OCI-LY7 (cell line): ENCODE measurements at regions not wholly inside any gene's neighbourhood (a gene's known extent, or its start where the extent isn't known, plus 50 kb on each side); places are given as distances from the start of the nearest gene placed in this dataset.

Experiments
- BruUV-seq: library from RNA; stranded (reverse); fragments of 400-500 nt; replicated peaks from 2 replicates; lab custom pipeline; 2021; lab: Mats Ljungman, UMichigan
- CTCF ChIA-PET: fragments of 300-600 bp; sonication (Branson Sonifier 250); formaldehyde crosslinking; loops from one replicate; lab custom pipeline; 2022; ENCODE audit warnings: antibody characterized with exemption; ENCODE audit not compliant: unreplicated experiment; lab: Charles Lee
- POLR2A ChIA-PET: fragments of 300-600 bp; sonication (Branson Sonifier 250); formaldehyde crosslinking; loops from one replicate; lab custom pipeline; 2022; ENCODE audit warnings: antibody characterized with exemption; lab: Charles Lee
- DNase-seq: peaks from one replicate; pipeline ENCODE4 v3.0.0-alpha.2; 2015; ENCODE audit warnings: low spot score
- H2AFZ ChIP-seq: fragments of 200-600 bp; sonication (generic), shearing (Covaris generic); 2 replicates; pipeline ENCODE4 v1.6.1; 2014; ENCODE audit warnings: mild to moderate bottlenecking, antibody characterized with exemption, low read length, moderate library complexity
- H3K27ac ChIP-seq: fragments of 200-600 bp; sonication (generic); 2 replicates; pipeline ENCODE4 v1.5.1; 2014; ENCODE audit warnings: mixed run types, low read depth, mild to moderate bottlenecking, moderate library complexity, low read length, inconsistent platforms; ENCODE audit not compliant: poor library complexity, severe bottlenecking
- H3K36me3 ChIP-seq: fragments of 200-600 bp; sonication (generic); 2 replicates; pipeline ENCODE4 v1.6.1; 2014; ENCODE audit warnings: mild to moderate bottlenecking, antibody characterized with exemption, low read length, moderate library complexity, mixed read lengths; ENCODE audit not compliant: insufficient read depth
- H3K4me1 ChIP-seq: fragments of 200-600 bp; sonication (generic); 2 replicates; pipeline ENCODE4 v1.5.1; 2014; ENCODE audit warnings: mild to moderate bottlenecking, low read length; ENCODE audit not compliant: insufficient read depth, poor library complexity, severe bottlenecking
- H3K4me2 ChIP-seq: fragments of 200-600 bp; sonication (generic); 2 replicates; pipeline ENCODE4 v1.6.1; 2014; ENCODE audit warnings: mild to moderate bottlenecking, low read length
- H3K4me3 ChIP-seq: fragments of 200-600 bp; sonication (generic); 2 replicates; pipeline ENCODE4 v1.5.1; 2014; ENCODE audit warnings: mild to moderate bottlenecking, low read depth, low read length; ENCODE audit not compliant: poor library complexity, severe bottlenecking
- H3K79me2 ChIP-seq: fragments of 200-600 bp; sonication (generic); 2 replicates; pipeline ENCODE4 v1.6.1; 2016; ENCODE audit warnings: low read depth, mild to moderate bottlenecking, low read length, moderate library complexity, mixed read lengths; ENCODE audit not compliant: insufficient read depth
- H3K9me2 ChIP-seq: fragments of 200-600 bp; sonication (generic); 2 replicates; pipeline ENCODE4 v1.6.1; 2016; ENCODE audit warnings: mild to moderate bottlenecking, low read length, mixed read lengths; ENCODE audit not compliant: insufficient read depth
- H3K9me3 ChIP-seq: fragments of 200-600 bp; sonication (generic); 2 replicates; pipeline ENCODE4 v1.6.1; 2014; ENCODE audit warnings: mild to moderate bottlenecking, mixed run types, low read length, mixed read lengths
- H4K20me1 ChIP-seq: fragments of 200-600 bp; sonication (generic); 2 replicates; pipeline ENCODE4 v1.6.1; 2014; ENCODE audit warnings: mild to moderate bottlenecking, antibody characterized with exemption, low read length, moderate library complexity, mixed read lengths; ENCODE audit not compliant: insufficient read depth
- CTCF ChIP-seq: fragments of 200-600 bp; sonication (generic); conservative IDR thresholded peaks from 2 replicates; pipeline ENCODE4 v1.5.1; 2014; ENCODE audit warnings: mild to moderate bottlenecking, antibody characterized with exemption, low read length, moderate library complexity, mixed read lengths
- EZH2phosphoT487 ChIP-seq: fragments of 200-600 bp; sonication (generic); IDR thresholded peaks from 2 replicates; pipeline ENCODE4 v1.6.1; 2018; ENCODE audit warnings: low read depth, borderline replicate concordance, mild to moderate bottlenecking, mixed run types, antibody characterized with exemption, low read length, moderate library complexity, mixed read lengths
- intact Hi-C: fragments of 100-400 bp; cut with micrococcal nuclease; formaldehyde crosslinking; loops from one replicate; pipeline ENCODE4 v1.10.0; 2022; ENCODE audit not compliant: unreplicated experiment

DNA sequence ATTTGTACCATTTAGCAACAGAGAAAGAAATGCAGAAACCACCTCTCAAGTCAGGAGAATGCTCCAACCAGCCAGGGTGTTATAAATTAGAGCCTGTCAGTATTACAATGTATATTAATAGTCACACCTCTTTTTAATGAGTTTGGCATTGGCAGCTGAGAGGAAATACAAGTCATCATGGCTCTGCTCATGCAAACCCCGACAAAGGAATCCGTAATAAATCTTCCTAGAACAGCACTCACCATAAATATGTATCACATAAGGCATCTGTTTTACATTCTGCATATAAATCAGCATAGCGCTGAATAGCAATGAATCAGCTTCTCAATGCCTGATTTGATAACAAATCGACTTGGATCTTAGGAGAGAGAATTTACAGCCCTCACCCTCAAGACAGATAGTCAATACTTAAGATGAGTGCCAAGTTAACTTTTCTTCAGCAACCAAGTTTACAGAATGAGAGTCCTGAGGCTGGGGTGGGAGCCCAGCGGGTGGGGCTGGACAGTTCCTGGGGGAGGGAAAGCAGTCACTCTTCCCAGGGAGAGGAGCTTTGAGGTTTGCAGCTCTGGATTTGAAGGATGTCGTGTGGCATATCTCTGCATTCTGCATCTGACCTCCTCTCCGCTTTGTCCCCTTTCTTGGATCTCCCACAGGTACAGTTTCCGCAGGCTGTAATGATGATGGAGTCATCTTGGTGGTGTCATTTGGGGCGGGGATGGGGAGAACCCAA is 1034.4 kb upstream of the NR2F2 start:
- Histone ChIP-seq H3K4me2 (no peak overlapping the region), H3K36me3 (no peaks in the 10 kb centered on the region), H3K4me1 (no peaks in the 10 kb centered on the region), H3K4me3 (no peak overlapping the region), H3K79me2 (no peaks in the 10 kb centered on the region), H3K27ac (no peak overlapping the region), H4K20me1 (no peaks in the 10 kb centered on the region), H3K9me3 (no peaks in the 10 kb centered on the region), H3K9me2 (no peaks in the 10 kb centered on the region), H2AFZ (no peak overlapping the region)
- DNase-seq = no peak
- TF ChIP-seq CTCF (no peak), EZH2phosphoT487 (no peak)
- BruUV-seq = no TSS peak
- ChIA-PET POLR2A (no interaction called here), CTCF (no interaction called here)
- intact Hi-C loops = loop anchor here (10.0 kb wide), 1 partner anchor 621 kb away; no protein-coding TSS in a partner anchor

DNA sequence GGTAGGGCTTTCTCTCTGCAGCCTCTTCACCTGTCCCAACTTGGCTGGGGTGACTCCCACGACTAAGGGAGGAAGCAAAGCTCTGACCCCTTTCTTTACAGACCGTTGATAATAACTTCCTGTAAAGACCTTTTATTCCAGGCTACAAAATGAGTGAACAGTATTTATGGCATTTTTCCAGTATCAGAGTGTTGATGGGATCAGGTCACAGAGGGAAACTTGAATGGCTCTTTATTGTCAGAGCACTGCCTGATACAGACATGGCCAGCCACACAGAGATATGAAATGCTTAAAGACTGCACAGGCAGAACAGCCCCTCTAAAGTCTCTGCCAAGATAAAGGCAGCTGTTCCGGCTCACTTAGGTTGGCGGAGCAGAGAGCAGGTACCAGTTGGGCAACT is 1033.9 kb upstream of the NR2F2 start:
- H3K4me3 ChIP-seq = no peak overlapping the region
- H3K9me2 ChIP-seq = no peaks in the 10 kb centered on the region
- no peaks in the 10 kb centered on the region for H3K4me1 ChIP-seq
- DNase-seq = no peak
- CTCF ChIA-PET = no interaction called here
- no peak overlapping the region for H3K4me2 ChIP-seq
- no peaks in the 10 kb centered on the region for H4K20me1 ChIP-seq
- H3K27ac ChIP-seq = no peak overlapping the region
- H3K79me2 ChIP-seq = no peaks in the 10 kb centered on the region
- POLR2A ChIA-PET = no interaction called here
- intact Hi-C loops = loop anchor here (10.0 kb wide), 1 partner anchor 622 kb away; no protein-coding TSS in a partner anchor
- no TSS peak for BruUV-seq
- H3K9me3 ChIP-seq = no peaks in the 10 kb centered on the region
- H3K36me3 ChIP-seq = no peaks in the 10 kb centered on the region
- H2AFZ ChIP-seq = no peak overlapping the region
- TF ChIP-seq EZH2phosphoT487 (no peak), CTCF (no peak)

DNA sequence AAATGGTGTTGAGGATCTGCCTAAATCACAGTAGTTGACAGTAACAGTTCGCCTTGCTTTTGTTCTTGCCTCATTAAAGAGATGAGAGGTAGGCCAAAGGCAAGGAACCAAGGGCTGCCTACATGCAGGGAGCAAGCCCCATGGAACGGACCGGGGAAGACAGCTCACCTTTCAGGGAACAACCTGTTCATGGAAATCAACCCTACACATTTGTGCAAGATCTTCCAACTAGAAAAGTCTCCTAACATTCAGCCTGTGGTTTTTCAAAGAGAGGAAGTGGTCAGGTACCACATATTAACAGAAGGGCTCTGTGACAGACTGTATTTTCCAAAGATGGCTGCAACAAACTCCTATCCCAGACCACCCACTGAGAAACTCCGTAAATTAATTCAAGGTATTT is 1031.8 kb upstream of the NR2F2 start:
- Histone ChIP-seq H2AFZ (no peak overlapping the region), H3K9me3 (no peaks in the 10 kb centered on the region), H3K36me3 (no peaks in the 10 kb centered on the region), H3K9me2 (no peaks in the 10 kb centered on the region), H3K4me1 (no peaks in the 10 kb centered on the region), H3K27ac (no peak overlapping the region), H3K79me2 (no peaks in the 10 kb centered on the region), H4K20me1 (no peaks in the 10 kb centered on the region), H3K4me2 (no peak overlapping the region), H3K4me3 (no peak overlapping the region)
- ChIA-PET CTCF (no interaction called here), POLR2A (no interaction called here)
- BruUV-seq = no TSS peak
- intact Hi-C loops = loop anchor here (10.0 kb wide), 1 partner anchor 624 kb away; no protein-coding TSS in a partner anchor
- TF ChIP-seq CTCF (no peak), EZH2phosphoT487 (no peak)
- no peak for DNase-seq
